Panc1 (cell line): ENCODE measurements at regions not wholly inside any gene's neighbourhood (a gene's known extent, or its start where the extent isn't known, plus 50 kb on each side); places are given as distances from the start of the nearest gene placed in this dataset.

ENCODE experiments used
- ATAC-seq: fragments of 200-7000 bp; cut with Tn5 transposase; 2 replicates; pipeline ENCODE4 v1.9.1; 2020; ENCODE audit warnings: mild to moderate bottlenecking, moderate library complexity
- BruUV-seq: library from RNA; stranded (reverse); fragments of 400-500 nt; replicated peaks from 2 replicates; lab custom pipeline; 2021; lab: Mats Ljungman, UMichigan
- CTCF ChIA-PET: fragments of 300-600 bp; sonication (Branson Sonifier 250); formaldehyde crosslinking; loops from one replicate; lab custom pipeline; 2022; ENCODE audit warnings: antibody characterized with exemption; lab: Charles Lee
- POLR2A ChIA-PET: fragments of 300-600 bp; sonication (Branson Sonifier 250); formaldehyde crosslinking; loops from one replicate; lab custom pipeline; 2022; ENCODE audit warnings: antibody characterized with exemption; lab: Charles Lee
- DNase-seq: peaks from one replicate; pipeline ENCODE4 v3.0.0-alpha.2; 2010; ENCODE audit warnings: low read depth, low spot score
- H3K27ac ChIP-seq: 2 replicates; pipeline ENCODE4 v1.5.1; 2011; ENCODE audit warnings: mild to moderate bottlenecking, low read length, inconsistent platforms
- H3K27me3 ChIP-seq: fragments of 200-500 bp; sonication (Bioruptor generic); 2 replicates; pipeline ENCODE4 v1.6.0; 2014; ENCODE audit warnings: low read length, inconsistent platforms; ENCODE audit not compliant: control insufficient read depth, insufficient read depth
- H3K36me3 ChIP-seq: fragments of 200-500 bp; sonication (Bioruptor generic); 2 replicates; pipeline ENCODE4 v1.5.1; 2014; ENCODE audit warnings: inconsistent platforms, mild to moderate bottlenecking, low read length, moderate library complexity; ENCODE audit not compliant: control insufficient read depth, insufficient read depth
- H3K4me1 ChIP-seq: 2 replicates; pipeline ENCODE4 v1.5.1; 2011; ENCODE audit warnings: inconsistent platforms, mild to moderate bottlenecking, low read length, moderate library complexity; ENCODE audit not compliant: control insufficient read depth, insufficient read depth
- H3K4me3 ChIP-seq, 2 experiments: 2 replicates each; pipeline ENCODE4 v1.5.1; 2011 to 2012; ENCODE audit warnings: low read depth in 2 of 2, low read length in 2 of 2, mild to moderate bottlenecking in 2 of 2, inconsistent platforms in 1 of 2, moderate library complexity in 1 of 2
- H3K9me3 ChIP-seq: fragments of 200-500 bp; sonication (Bioruptor generic); 2 replicates; pipeline ENCODE4 v1.5.1; 2014; ENCODE audit warnings: low read depth, mild to moderate bottlenecking, inconsistent platforms, low read length, moderate library complexity; ENCODE audit not compliant: control insufficient read depth, insufficient read depth
- POLR2AphosphoS5 ChIP-seq: IDR thresholded peaks from 2 replicates; pipeline ENCODE4 v1.6.1; 2012; ENCODE audit warnings: mild to moderate bottlenecking, low read depth, low read length, moderate library complexity
- SIN3A ChIP-seq: IDR thresholded peaks from 2 replicates; pipeline ENCODE4 v1.6.1; 2012; ENCODE audit warnings: low read depth, mild to moderate bottlenecking, low read length, moderate library complexity, borderline replicate concordance; ENCODE audit not compliant: insufficient read depth
- TCF7L2 ChIP-seq: IDR thresholded peaks from 2 replicates; pipeline ENCODE4 v1.6.1; 2011; ENCODE audit warnings: mild to moderate bottlenecking, low read depth, low read length, inconsistent platforms
- in situ Hi-C: cut with HindIII; loops from 2 replicates; pipeline ENCODE4 v1.10.0; 2016; ENCODE audit warnings: low sequenced_read_pairs, low pct_unique_long_range_greater_than_20kb
- intact Hi-C: fragments of 100-400 bp; cut with micrococcal nuclease; formaldehyde crosslinking; loops from one replicate; pipeline ENCODE4 v1.10.0; 2022; ENCODE audit not compliant: unreplicated experiment
- TF ChIP-seq, protein P1 (sequence below): fragments of 450-650 bp; IDR thresholded peaks from 2 replicates; pipeline ENCODE4 v1.5.1; 2017; ENCODE audit warnings: mild to moderate bottlenecking
- TF ChIP-seq, protein P2 (sequence below), 2 experiments: IDR thresholded peaks; 2 replicates each; pipeline ENCODE4 v1.6.1; 2011 to 2012; ENCODE audit warnings: low read depth in 2 of 2, control low read depth in 1 of 2, low read length in 1 of 2, mild to moderate bottlenecking in 1 of 2, moderate library complexity in 1 of 2; ENCODE audit not compliant: insufficient read depth in 1 of 2

DNA sequence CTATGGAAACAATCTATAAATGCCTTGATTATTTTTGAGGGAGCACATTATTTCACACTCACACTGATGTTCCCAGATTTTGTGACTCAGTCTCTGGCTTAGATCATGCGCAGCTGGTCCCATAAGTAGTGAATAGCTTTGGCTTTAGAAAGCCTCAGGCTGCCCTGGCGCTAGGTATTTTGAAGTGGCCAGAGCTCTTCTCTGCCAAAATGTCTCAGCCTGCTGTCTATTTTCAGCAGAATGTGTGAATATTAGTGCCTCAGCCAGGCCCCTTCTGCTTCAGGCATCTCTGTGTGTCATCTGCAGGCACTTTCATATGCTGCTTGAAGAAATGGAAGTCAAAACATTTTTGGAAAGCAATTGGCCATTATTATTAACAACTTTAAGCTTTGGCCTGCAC, 931.0 kb upstream of the INTU start:
- ATAC-seq (no peak), DNase-seq (no peak)
- no peak overlapping the region for H3K27ac ChIP-seq
- no peaks in the 10 kb centered on the region for H3K4me1 ChIP-seq
- intact Hi-C loops (no loop called here), in situ Hi-C loops (no loop called here)
- no peaks in the 10 kb centered on the region for H3K27me3 ChIP-seq
- no peak overlapping the region for H3K4me3 ChIP-seq
- no TSS peak for BruUV-seq
- no peaks in the 10 kb centered on the region for H3K36me3 ChIP-seq
- ChIA-PET POLR2A (no interaction called here), CTCF (no interaction called here)
- H3K9me3 ChIP-seq: no peaks in the 10 kb centered on the region
- no peak for TF ChIP-seq POLR2AphosphoS5
- TF ChIP-seq, protein P1, sequence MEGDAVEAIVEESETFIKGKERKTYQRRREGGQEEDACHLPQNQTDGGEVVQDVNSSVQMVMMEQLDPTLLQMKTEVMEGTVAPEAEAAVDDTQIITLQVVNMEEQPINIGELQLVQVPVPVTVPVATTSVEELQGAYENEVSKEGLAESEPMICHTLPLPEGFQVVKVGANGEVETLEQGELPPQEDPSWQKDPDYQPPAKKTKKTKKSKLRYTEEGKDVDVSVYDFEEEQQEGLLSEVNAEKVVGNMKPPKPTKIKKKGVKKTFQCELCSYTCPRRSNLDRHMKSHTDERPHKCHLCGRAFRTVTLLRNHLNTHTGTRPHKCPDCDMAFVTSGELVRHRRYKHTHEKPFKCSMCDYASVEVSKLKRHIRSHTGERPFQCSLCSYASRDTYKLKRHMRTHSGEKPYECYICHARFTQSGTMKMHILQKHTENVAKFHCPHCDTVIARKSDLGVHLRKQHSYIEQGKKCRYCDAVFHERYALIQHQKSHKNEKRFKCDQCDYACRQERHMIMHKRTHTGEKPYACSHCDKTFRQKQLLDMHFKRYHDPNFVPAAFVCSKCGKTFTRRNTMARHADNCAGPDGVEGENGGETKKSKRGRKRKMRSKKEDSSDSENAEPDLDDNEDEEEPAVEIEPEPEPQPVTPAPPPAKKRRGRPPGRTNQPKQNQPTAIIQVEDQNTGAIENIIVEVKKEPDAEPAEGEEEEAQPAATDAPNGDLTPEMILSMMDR: no peak
- no peak for TF ChIP-seq TCF7L2
- TF ChIP-seq, protein P2, sequence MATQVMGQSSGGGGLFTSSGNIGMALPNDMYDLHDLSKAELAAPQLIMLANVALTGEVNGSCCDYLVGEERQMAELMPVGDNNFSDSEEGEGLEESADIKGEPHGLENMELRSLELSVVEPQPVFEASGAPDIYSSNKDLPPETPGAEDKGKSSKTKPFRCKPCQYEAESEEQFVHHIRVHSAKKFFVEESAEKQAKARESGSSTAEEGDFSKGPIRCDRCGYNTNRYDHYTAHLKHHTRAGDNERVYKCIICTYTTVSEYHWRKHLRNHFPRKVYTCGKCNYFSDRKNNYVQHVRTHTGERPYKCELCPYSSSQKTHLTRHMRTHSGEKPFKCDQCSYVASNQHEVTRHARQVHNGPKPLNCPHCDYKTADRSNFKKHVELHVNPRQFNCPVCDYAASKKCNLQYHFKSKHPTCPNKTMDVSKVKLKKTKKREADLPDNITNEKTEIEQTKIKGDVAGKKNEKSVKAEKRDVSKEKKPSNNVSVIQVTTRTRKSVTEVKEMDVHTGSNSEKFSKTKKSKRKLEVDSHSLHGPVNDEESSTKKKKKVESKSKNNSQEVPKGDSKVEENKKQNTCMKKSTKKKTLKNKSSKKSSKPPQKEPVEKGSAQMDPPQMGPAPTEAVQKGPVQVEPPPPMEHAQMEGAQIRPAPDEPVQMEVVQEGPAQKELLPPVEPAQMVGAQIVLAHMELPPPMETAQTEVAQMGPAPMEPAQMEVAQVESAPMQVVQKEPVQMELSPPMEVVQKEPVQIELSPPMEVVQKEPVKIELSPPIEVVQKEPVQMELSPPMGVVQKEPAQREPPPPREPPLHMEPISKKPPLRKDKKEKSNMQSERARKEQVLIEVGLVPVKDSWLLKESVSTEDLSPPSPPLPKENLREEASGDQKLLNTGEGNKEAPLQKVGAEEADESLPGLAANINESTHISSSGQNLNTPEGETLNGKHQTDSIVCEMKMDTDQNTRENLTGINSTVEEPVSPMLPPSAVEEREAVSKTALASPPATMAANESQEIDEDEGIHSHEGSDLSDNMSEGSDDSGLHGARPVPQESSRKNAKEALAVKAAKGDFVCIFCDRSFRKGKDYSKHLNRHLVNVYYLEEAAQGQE (IDR thresholded peaks at IDR 0.05; ENCODE audit: insufficient read depth in 1 of 2, low read depth in 2 of 2, low read length in 1 of 2): no peak
- no peak for TF ChIP-seq SIN3A

DNA sequence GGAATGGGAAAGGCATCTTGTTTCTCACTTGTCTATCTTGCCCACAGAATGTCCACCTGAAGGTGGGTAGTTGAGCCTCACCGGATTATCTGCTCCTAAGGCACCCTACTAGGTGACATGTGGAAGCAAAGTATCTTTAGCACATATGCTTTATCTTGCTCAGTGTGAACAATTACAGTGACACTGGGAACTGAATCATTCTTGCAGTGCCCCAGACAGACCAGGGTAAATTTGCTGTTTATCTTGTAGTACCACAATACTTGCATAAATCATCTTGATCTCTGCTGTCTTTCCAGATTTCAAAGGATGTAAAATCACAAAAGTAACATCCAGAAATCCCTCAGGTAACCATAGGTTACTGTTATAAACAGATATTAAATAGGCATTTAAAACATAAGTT, 930.0 kb upstream of the INTU start:
- DNase-seq (no peak), ATAC-seq (no peak)
- ChIA-PET CTCF (no interaction called here), POLR2A (no interaction called here)
- Histone ChIP-seq H3K4me1 (no peaks in the 10 kb centered on the region), H3K9me3 (no peaks in the 10 kb centered on the region), H3K36me3 (no peaks in the 10 kb centered on the region), H3K27ac (no peak overlapping the region), H3K27me3 (no peaks in the 10 kb centered on the region), H3K4me3 (no peak overlapping the region)
- intact Hi-C loops: no loop called here
- in situ Hi-C loops: no loop called here
- TF ChIP-seq TCF7L2: no peak
- no peak for TF ChIP-seq POLR2AphosphoS5
- TF ChIP-seq SIN3A: no peak
- TF ChIP-seq, protein P2 (IDR thresholded peaks at IDR 0.05; ENCODE audit: insufficient read depth in 1 of 2, low read depth in 2 of 2, low read length in 1 of 2): no peak
- TF ChIP-seq, protein P1: no peak
- BruUV-seq: no TSS peak
